ENCODE measurements at regions not wholly inside any gene's neighbourhood (a gene's known extent, or its start where the extent isn't known, plus 50 kb on each side); places are given as distances from the start of the nearest gene placed in this dataset.

GRCh38 chr9:13677801-13678200 is 398.3 kb upstream of the MPDZ start:
- Mint-ChIP-seq H3K9me3 (no peaks in the 10 kb centered on the region), H3K4me1 (peaks cover 13% of the 10 kb centered on the region), H3K4me3 (no peak overlapping the region), H3K27ac (no peak overlapping the region), H3K27me3 (ENCODE audit: insufficient read depth, low read depth, poor library complexity) (peaks cover 6% of the 10 kb centered on the region), H3K36me3 (ENCODE audit: low read depth) (no peaks in the 10 kb centered on the region)
- no peaks in the 10 kb centered on the region for H3K4me1 ChIP-seq (ENCODE audit: insufficient read depth)
- ATAC-seq (no peak), DNase-seq (ENCODE audit: low spot score) (no peak)
- H3K36me3 ChIP-seq (ENCODE audit: insufficient read depth): no peaks in the 10 kb centered on the region
- H3K9me2 ChIP-seq (ENCODE audit: insufficient read depth): peaks cover 4% of the 10 kb centered on the region; the same call in 1 of the 2 replicates
- no peaks in the 10 kb centered on the region for H4K20me1 ChIP-seq (replicated peaks; ENCODE audit: insufficient read depth)
- no peaks in the 10 kb centered on the region for H3K27me3 ChIP-seq (ENCODE audit: insufficient read depth)
- no peak overlapping the region for H3K4me3 ChIP-seq
- H3K27ac ChIP-seq (ENCODE audit: low read depth): no peak overlapping the region
- H3K79me2 ChIP-seq (replicated peaks; ENCODE audit: insufficient read depth): no peaks in the 10 kb centered on the region
- H2AFZ ChIP-seq: no peak overlapping the region
- no peaks in the 10 kb centered on the region for H3F3A ChIP-seq (replicated peaks; ENCODE audit: low read depth)
- H3K4me2 ChIP-seq: no peak overlapping the region
- TF ChIP-seq EZH2 (IDR thresholded peaks at IDR 0.05; ENCODE audit: low read depth, unreplicated experiment) (no peak), ETS1 (IDR thresholded peaks at IDR 0.05) (no peak), ZNF331 (CRISPR knock-in tag; IDR thresholded peaks at IDR 0.05; ENCODE audit: low read depth) (no peak), CTCF (conservative IDR thresholded peaks at IDR 0.05; ENCODE audit: low read depth in 2 of 2) (no peak), NANOG (IDR thresholded peaks at IDR 0.05; ENCODE audit: borderline replicate concordance) (no peak), REST (IDR thresholded peaks at IDR 0.05; ENCODE audit: unreplicated experiment) (no peak), EZH2phosphoT487 (IDR thresholded peaks at IDR 0.05; ENCODE audit: unreplicated experiment) (no peak), JUNB (IDR thresholded peaks at IDR 0.05; ENCODE audit: unreplicated experiment) (no peak), CREB1 (CRISPR knock-in tag; IDR thresholded peaks at IDR 0.05; ENCODE audit: low read depth) (no peak), POLR2AphosphoS5 (IDR thresholded peaks at IDR 0.05; ENCODE audit: low read depth) (no peak), STAT1 (IDR thresholded peaks at IDR 0.05; ENCODE audit: unreplicated experiment) (no peak), ZNF462 (CRISPR knock-in tag; IDR thresholded peaks at IDR 0.05) (no peak), ZNF114 (CRISPR knock-in tag; IDR thresholded peaks at IDR 0.05) (no peak)

Measured in GM23338 (cell line).